ENCODE measurements at regions not wholly inside any gene's neighbourhood (a gene's known extent, or its start where the extent isn't known, plus 50 kb on each side); places are given as distances from the start of the nearest gene placed in this dataset.

- DNase-seq (ENCODE audit: low spot score) = no peak
Observed at GRCh38 chr3:110234831-110235230, 836.8 kb upstream of the NECTIN3 start.

- no peak for DNase-seq (ENCODE audit: low spot score)
Observed at GRCh38 chr3:110236976-110237610, 834.5 kb upstream of the NECTIN3 start.

GRCh38 chr3:110243081-110243480 lies 828.5 kb upstream of the NECTIN3 start:
- DNase-seq (ENCODE audit: low spot score) = no peak

GRCh38 chr3:110246796-110247376 lies 824.7 kb upstream of the NECTIN3 start:
- DNase-seq (ENCODE audit: low spot score) = no peak

- DNase-seq (ENCODE audit: low spot score) = no peak
Observed at GRCh38 chr3:110248666-110249065, 823.0 kb upstream of the NECTIN3 start.

DNA sequence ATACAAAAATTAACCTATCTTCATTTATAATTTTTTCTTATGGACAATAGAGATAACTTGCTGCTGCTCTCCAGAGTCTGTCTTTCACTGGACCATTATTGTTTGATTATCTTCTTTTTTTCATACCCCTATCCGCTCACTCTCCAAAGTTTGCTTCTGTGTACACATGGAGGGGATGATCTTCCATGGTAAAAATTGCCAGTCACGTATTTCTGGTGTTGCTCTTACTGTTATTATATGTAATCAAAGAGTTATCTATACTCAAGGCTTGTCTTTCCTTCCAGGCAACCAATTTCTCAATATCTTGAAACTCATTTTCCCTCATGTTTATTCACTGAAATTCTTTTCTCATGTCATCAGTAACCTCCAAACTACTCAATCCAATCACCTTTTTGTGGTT lies 817.8 kb upstream of the NECTIN3 start:
- DNase-seq (ENCODE audit: low spot score) = no peak

- no peak for DNase-seq (ENCODE audit: low spot score)
Observed at GRCh38 chr3:110254591-110254990, 817.0 kb upstream of the NECTIN3 start.

DNA sequence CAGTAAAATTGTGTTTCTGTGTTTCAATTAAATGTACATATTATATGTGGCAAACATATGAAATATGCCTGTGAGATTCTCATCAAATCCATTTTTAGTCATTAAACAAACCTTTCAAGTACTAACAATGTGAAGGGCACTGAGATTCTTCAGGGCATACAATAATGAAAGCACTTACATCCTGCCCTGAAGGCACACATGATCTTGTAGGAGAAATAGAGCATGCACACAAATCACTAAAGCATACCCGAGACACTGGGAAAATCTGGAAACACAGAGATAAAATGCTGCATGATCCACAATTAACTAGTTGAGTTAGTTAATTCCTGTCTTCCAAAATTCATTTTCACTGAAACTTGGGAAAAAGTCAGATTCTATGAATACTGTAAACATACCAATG lies 810.5 kb upstream of the NECTIN3 start:
- DNase-seq (ENCODE audit: low spot score) = no peak

DNA sequence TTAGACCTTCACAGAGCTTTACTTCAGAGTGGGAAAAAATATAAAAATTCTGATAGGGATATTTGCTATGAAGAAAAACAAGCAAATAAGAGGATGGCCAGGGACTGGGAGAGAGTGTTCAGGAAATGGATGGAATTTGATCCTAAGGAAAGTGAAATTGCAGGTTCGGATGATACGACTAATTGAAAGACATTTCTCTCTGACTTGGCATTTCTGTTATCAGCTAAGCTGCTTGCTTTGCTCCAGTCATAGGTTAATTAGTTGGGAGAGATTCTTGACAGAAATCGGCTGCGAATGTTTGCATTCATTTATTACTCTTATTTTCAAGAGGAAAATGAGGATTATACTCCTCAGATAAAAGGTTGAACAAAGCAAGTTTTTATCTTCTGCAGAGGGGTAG lies 808.7 kb upstream of the NECTIN3 start:
- no peak for DNase-seq (ENCODE audit: low spot score)

DNA sequence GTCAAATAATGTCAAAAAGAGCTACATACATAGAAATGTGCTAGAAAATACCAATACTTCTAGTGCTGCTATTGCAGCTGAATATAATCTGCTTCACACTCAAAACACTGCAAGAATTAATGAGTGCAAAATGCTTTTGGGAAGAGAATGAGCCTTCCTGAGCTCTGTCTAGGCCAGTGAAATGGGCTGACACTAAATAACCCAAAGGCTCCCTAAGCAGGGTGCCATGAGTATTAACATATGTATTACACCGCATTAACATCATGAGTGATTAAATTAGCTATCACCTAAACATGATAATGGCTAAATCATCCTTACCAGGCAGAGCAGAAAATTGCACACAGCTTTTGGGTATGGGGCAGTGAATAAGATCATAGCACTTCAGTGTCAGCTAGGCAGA lies 806.3 kb upstream of the NECTIN3 start:
- no peak for DNase-seq (ENCODE audit: low spot score)

DNA sequence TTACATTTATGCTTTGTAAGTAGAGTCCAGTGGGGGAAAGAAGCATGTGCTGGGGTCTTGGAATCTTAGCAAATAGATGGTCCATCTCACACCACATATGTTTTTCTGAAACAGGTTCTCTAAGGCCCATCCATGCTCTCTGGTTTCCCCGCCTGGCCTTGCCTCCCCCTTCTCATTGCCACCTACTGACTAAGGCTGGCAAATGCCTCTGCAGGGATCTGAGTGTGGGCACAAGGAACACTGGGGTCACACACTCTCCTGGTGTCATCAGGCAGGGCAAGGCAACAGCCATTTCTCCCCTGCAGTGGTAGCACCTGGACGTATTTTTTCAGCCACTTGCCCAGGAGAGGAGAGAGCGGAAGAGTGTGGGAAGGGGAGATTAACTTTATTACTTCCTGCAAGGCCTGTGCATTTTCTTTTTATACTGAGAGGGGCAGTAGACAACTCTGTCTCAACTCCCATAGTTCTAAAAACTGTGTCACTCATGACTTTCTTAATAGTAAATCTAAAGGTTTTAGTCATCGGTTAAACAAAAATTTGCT lies 804.2 kb upstream of the NECTIN3 start:
- DNase-seq (ENCODE audit: low spot score) = no peak

GRCh38 chr3:110272525-110272924 lies 799.1 kb upstream of the NECTIN3 start:
- no peak for DNase-seq (ENCODE audit: low spot score)

DNA sequence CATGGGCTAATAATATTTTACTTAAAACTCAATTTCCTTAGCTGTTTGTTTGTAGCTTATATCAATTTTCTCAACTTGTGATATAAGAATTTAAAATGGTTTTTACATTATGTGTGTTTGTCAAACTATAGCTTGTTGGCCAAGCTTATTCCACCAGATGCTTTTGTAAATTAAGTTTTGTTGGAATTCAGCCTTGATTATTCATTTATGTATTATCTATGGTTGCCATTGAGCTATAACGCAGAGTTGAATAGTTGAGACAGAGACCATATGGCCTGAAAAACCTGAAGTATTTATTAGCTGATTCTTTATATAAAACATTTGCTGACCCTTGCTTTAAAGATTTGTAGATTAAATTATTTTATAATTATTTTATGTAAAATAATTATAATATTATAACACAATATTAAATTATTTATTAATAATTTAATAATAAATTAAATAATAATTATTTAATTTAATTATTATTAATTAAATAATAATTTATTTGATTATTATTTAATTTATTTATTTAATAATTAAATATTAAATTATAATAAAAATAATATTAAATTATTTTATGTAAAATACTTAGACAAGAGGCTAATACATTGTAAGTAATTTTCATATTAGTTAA lies 779.6 kb upstream of the NECTIN3 start:
- DNase-seq (ENCODE audit: low spot score) = no peak

DNA sequence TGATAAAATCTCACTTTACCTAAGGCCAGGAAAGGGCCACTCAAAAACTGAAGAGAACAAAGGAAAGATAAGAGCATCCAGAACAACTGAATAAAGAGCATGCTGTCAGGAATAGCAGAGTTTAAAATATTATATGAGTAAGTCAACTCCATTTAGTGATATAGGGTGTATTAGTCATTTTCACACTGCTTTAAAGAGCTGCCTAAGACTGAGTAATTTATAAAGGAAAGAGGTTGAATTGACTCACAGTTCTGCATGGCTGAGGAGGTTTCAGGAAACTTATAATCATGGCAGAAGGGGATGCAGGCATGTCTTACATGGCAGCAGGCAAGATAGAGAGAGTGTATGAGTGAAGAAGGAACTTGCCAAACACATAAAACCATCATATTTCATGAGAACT lies 778.0 kb upstream of the NECTIN3 start:
- peak; percentile 74 for DNase-seq (ENCODE audit: low spot score)

- DNase-seq (ENCODE audit: low spot score) = peak; percentile 33
Observed at GRCh38 chr3:110296885-110297284, 774.7 kb upstream of the NECTIN3 start.

GRCh38 chr3:110301781-110302180 lies 769.8 kb upstream of the NECTIN3 start:
- DNase-seq (ENCODE audit: low spot score) = no peak

GRCh38 chr3:110307065-110307809 lies 764.4 kb upstream of the NECTIN3 start:
- no peak for DNase-seq (ENCODE audit: low spot score)

DNA sequence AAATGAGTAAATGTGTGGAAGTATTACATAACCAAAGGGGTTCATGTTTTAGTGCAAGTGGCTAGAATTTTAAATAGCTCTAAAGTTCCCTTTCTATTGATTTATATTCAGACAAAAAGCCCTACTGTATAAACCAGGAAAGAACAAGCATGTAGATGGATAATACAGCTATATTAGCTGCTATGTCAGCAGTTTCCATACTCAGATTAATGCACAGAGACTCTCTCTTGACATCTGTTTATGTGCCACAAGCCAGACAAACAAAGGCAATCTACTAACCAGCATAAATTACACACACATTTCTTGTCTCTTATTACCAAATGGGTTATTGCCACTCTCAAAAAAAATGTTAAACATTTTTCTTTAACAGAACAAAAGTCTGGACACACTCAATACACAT lies 760.1 kb upstream of the NECTIN3 start:
- no peak for DNase-seq (ENCODE audit: low spot score)

DNA sequence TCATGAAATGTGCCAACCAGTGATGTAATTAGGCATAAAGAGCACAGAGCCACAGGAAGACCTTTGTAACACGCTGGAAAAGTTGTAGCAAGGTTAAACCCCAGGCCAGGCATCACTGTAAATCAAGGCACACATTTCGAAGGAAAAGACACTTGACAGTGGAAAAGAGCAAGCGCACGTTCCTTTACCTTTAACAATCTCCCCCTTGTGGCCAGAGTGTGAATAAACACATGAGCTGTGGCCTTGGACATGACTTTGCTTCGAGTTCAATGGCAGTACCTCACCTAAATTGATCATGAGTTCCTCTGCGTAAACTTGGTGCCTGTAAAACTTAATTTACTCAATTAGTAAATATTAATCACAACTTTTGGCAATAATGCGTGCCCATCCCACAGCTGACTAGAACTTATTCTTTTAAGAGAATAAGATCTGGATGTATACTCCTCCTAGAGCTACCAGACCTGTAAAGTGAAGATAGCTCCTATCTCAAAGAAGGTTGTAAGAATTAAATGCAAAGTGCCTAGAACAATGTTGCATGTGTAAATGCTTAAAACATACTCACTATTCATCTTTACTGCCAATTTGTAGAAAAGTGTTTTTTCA lies 757.0 kb upstream of the NECTIN3 start:
- DNase-seq (ENCODE audit: low spot score) = peak; percentile 68

DNA sequence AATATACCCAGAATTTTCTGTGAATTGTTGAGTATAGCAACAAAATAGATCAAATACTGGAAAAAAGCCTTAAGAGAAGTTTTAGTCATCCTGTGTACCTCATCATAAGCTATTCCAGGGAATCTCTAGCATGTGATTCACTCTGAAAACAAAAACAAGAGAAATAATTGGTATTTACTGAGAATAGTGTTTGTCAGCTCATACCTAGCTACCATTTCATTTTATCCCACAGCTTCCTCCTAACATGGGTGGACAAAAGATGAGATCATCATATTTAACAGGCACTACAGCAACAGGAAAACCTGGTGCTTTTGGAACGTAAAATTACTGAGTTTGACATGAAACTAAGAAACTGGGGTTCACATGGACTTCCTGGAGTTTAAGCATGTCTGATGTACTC lies 753.5 kb upstream of the NECTIN3 start:
- DNase-seq (ENCODE audit: low spot score) = peak; percentile 78

DNA sequence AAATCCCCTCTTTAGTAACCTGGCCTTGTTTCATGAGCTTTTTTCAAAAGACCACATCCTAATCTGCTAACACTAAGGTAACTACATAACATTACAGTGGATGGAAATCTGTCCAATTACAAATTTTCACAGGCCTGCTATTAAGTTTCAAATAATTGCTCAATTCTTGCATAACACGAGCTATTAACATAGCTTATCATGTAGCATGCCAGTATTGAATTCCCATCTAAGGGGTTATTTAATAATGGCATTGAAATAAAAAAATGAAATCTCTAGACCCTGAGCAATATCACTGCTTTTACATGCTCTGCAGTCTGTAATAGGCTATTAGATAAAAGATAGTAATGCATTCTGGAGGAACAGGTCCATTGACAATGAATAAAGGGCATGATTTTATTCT lies 748.3 kb upstream of the NECTIN3 start:
- DNase-seq (ENCODE audit: low spot score) = no peak

GRCh38 chr3:110324171-110324705 lies 747.4 kb upstream of the NECTIN3 start:
- no peak for DNase-seq (ENCODE audit: low spot score)
